Renal pelvis (tissue), 1 donor: ENCODE measurements at regions not wholly inside any gene's neighbourhood (a gene's known extent, or its start where the extent isn't known, plus 50 kb on each side); places are given as distances from the start of the nearest gene placed in this dataset.
"Not testable (repeated sequence)": the region's sequence is repeated elsewhere in the genome, so short reads cannot be mapped to it uniquely, and the experiment has no call there.

Experiments
- DNase-seq: peaks from one replicate; pipeline ENCODE4 v3.0.0-alpha.2; 2013

DNA sequence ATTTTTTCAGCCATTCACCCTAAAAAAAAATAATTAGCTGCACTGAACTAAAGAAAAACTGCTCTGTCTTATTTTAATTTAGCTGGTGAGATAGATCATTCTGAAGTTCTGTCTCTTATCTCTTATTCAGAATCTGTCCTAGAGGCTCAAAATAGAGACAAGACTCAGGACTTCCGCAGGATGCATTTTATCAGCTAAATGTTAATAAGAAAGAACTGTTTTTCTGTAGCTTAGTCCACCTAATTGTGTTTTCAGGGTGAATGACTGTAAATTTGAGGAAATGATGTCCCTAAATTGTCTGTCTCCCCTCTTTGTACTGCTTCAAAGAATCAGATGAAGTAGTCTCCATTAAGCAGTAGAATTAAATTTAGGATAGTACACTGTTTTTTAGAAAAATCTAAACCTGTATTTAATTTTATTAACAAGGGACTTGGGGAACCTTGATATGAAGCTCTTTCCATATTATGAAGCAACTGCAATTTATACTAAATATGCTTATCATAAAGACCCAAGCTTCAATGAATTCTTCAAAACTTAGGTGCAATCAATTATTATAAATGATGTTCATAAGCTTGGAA lies 671.9 kb downstream of the RWDD3 start:
- no peak for DNase-seq

- DNase-seq: not testable (repeated sequence)
Observed at GRCh38 chr1:95911739-95912138, 677.7 kb downstream of the RWDD3 start.

DNA sequence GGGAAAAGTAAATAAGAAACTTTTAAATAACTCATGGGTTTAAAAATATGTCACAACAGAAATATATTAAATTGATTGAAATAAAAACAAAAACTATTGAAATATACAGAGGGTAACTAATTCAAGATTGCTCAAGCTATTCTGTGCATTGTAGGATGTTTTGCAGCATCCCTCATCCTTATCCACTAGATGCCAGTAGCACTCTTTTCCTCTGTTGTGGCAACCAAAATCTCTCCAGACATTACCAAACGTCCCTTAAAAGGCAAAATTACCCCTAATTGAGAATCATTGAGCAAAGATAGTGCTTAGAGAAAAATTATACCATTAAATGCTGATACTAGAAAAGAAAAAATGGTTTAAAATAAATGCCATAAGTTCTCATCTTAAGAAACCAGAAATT lies 682.6 kb downstream of the RWDD3 start:
- DNase-seq: peak; percentile 9

DNA sequence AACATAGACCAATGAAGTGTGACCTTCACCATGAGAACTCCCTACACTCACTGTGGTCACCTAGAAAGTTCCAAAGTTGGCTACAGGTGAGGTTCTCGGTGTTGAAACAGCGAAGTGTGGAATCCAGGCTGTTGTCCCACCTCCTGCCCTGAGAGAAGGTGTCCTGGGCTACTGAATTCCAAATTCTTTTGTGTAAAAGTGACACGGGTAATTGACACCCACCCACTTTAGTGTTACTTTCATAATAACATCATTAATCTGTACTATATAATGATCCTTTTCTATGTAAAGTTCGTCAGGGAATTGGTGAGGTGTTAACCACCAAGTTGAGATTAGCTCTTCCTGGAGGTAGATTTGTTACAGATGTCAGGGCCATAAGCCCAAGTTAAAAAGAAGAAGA lies 690.7 kb downstream of the RWDD3 start:
- no peak for DNase-seq

- no peak for DNase-seq
Observed at GRCh38 chr1:95926331-95926730, 692.3 kb downstream of the RWDD3 start.

DNA sequence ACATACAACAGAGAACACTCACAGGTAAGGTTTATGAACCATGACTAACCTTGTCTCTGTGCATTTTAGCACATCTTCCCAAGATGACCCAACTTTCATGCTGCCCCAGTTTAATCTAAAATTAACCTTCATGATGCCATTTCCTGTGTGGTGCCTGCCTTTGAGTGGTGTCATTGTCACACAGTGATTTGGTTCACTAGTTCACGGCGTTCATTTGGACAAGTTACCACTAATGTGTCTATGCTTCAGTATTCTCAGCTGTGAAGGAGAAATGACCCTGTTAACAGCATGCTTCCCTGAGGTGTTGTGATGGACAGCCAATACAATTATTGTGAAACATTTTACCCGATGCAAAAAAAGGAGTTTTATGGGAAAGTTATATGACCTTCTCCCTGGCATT lies 693.1 kb downstream of the RWDD3 start:
- no peak for DNase-seq

DNA sequence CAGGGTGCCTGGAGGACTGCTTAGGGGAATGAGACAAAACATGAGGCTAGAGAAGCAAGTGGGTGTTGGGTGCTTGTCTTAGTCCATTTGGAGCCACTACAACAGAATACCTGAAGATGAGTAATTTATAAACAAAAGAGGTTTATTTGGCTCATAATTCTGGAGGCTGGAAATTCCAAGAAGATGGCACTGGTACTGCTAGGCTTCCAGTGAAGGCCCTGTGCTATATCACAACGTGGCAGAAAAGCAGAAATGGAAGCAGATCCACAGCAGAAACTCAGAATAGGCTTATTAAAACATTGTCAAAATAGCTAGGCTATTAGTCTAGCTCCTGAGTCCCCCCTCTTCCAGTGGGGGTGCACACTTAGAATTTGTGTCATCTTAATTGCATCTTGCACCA lies 701.7 kb downstream of the RWDD3 start:
- DNase-seq: no peak

DNA sequence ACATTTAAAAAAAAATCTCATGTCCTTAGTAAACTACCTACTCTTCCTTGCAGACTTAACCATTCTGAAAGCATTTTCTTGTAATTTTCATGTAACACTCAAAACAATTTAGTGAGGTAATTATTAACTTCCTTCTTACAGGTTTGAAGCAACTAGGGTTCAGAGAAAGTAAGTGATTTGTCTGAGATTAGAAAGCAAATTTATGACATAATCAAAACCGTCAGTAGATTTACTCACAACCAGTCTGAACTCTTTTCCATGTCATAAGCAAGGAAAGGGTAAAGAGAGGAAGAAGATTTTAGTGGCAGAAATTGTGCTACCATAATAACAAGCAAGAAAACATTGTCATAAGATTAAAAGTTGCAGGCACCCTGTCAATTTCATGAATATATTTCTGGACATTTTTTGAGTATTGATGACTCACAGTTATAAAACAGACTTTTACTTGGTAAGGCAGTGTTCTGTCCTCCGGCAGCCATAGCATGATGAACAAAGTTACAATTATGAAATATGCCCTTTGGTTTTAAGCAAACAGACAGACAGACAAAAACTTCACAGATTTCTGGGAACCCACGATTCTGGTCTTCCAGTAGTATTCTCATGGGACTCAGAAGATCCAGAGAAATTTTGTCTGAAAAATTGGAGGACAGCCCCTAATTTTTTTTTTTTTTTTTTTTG lies 707.2 kb downstream of the RWDD3 start:
- no peak for DNase-seq

DNA sequence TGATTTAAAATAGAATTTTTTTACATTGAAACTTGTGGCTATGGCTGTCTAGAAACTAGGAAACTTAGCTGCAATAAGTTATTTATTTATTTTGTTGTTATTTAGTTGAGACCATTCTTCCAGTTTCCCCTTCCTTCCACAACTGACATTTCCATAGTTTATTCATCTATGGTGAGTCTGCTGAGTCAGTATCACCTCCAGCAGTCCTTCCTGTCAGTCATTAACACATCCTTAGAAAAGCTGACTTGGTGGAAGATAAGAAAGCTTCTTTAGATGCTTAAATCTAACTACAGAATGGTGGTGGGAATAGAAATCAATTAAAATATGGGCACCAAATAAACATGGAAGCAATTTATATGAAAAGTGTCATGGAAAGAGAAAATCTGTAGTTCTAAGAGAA lies 714.0 kb downstream of the RWDD3 start:
- DNase-seq: no peak

DNA sequence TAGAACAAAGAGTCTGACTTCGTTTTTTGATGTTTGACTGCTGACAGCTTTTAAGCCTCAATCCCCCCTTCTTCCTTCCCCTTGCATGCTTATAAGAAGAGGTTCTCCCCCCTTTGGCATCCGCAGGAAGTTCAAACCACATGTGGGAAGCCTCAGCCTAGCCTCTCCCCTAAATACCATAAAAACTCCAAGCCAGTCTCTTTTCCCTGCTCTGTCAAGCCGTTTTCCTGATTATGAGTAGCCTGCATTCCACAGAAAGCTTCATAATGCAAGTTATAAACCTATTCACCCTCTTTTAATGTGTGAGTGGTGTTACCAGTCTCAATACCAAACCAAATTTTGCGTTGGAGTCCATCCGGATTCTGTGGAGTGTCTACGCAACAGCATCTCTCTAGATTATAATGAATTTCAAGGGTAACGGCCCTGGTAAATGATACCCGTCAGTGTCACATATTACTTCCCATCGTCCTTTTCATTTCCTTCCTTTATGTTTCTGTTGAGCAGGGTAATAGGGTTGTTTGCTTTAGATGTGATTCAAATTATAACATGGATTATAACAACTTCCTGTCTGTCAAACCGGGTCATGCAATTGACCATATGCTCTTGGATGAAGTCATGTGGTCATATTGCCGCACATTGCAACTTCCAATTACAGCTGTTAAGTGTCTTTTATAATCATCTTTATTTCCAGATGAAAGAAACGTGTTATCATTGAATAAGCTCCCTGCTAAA lies 717.5 kb downstream of the RWDD3 start:
- peak; percentile 80 for DNase-seq

- peak; percentile 34 for DNase-seq
Observed at GRCh38 chr1:95953015-95953414, 719.0 kb downstream of the RWDD3 start.

GRCh38 chr1:95954585-95954984 lies 720.6 kb downstream of the RWDD3 start:
- DNase-seq: no peak

DNA sequence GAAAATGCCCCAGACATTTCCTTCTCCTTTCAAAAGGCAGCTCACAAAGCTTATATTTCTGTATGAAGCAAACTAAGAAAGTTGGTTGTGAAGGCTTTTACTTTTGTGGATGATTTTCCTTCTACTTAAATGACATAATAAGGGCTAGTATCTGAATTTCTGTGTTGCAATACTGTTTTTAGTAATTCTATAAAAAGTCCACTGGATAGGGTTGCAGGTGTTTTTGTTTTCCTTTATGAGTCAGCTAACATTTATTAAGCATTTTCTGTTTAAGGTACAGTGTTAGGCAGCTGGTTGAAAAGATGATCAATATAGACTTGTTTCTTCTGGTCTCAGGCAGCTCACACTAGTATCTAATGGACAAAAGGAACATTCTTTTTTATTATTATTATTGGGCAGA lies 722.2 kb downstream of the RWDD3 start:
- no peak for DNase-seq

GRCh38 chr1:95957748-95958147 lies 723.7 kb downstream of the RWDD3 start:
- no peak for DNase-seq

DNA sequence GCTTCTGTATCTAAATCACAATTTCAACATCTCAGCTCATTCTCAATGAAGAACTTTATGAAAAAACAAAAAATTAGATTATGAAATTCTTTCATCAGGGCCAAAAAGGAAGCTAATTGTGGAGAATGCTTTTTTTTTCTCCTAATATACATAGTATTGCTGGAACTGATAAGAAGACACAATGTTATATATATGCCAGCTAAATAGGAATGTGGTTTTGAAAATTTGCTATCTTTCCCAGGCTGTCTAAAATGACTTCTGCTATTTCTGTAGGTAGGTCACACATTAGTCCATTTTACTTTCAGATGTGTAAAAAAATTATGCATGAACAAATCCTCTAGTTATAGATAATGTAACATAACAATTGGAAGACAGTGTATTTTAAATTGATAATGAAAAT lies 732.9 kb downstream of the RWDD3 start:
- no peak for DNase-seq

- no peak for DNase-seq
Observed at GRCh38 chr1:95974586-95974985, 740.6 kb downstream of the RWDD3 start.

- no peak for DNase-seq
Observed at GRCh38 chr1:95982711-95983110, 738.9 kb upstream of the PTBP2 start.

- no peak for DNase-seq
Observed at GRCh38 chr1:95983831-95984230, 737.8 kb upstream of the PTBP2 start.

DNA sequence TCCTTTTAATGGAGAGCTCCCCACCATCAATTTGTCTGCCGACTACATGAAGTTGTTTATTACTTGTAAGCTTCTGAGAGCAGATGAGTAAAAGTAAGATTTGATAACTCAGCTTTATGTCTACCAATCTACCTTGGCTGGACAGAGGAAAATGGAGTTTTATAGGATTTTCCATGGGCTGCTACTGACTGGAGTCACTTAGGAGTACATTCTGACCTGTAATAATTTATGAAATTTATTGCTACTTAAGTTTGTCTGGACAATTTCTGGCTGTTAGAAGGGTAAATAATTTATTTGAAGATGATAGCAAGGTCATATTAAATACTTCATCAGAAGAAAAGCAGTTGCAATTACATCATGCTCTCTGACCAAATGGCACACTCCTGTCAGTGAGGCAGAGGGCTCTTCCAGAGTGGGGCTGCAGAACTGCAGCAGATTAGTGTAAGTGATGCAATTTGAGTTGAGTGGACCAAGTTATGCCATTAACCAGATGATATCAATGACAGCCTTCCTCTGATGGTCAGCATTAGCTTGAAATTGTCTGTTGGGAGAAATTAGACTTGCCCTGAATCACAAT lies 736.7 kb upstream of the PTBP2 start:
- DNase-seq: peak; percentile 2

DNA sequence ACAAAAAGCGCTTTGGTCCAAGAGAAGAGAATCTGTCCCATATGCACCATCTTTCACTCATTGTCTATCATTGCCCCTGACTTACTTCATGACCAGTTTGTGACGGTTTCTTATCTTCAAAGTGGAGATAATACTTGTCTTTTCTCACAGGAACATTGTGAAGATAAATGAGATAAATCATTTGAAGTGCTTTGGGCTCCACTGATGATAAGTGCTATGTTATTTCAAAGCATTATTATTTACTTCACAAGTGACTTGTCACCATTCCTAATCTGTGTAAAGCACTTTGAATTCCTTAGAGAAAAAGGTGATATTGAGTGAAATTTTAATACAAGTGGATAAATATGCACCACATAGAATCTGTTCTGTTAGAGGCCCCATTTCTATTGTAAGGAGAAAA lies 731.6 kb upstream of the PTBP2 start:
- no peak for DNase-seq

GRCh38 chr1:95991787-95992520 lies 729.6 kb upstream of the PTBP2 start:
- no peak for DNase-seq

GRCh38 chr1:95994643-95995042 lies 726.9 kb upstream of the PTBP2 start:
- DNase-seq: no peak
